ENCODE measurements at regions not wholly inside any gene's neighbourhood (a gene's known extent, or its start where the extent isn't known, plus 50 kb on each side); places are given as distances from the start of the nearest gene placed in this dataset.

DNA sequence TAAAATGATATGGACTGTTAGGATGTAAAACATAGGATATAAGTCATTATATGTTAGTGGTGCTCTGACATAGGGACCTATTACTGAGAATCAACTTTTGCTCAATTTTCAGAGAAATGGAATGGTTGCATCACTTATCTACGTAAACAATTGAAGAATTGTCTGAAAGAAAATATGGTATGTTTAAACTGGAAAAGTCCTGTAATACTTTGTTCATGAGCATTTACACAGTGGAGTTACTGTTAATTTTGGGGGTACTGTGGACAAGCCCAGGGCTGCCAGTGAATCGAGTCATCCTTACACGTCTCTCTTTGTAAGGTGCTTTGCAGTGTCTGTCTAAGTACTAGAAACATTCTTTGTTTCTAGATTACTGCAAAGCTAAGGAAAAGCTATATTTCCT is 152.0 kb downstream of the ZNF22 start:
- WGBS (ENCODE audit: missing lambda C conversion rate) = 25% methylated on average over 3 of the region's 3 CpGs

DNA sequence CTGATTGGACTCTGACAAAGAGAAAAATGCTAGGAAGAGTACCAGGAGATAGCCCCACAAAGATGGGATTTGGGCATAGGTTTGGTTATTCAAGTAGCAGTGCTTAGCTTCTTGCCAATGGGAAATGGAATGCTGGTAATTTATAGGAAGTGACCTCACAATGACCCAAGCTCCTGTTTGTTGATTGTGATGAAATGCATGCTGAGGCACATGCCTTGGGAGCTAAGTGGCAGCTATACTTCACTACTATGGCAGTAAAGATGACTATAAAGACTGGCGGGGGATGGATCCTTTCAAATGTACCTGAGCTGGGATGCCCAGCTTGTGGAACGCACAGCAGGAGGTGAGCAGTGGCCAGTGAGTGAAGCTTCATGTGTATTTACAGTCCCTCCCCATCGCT is 153.8 kb downstream of the ZNF22 start:
- Histone ChIP-seq H3K4me1 (no peaks in the 10 kb centered on the region), H3K27ac (no peak overlapping the region), H3K4me3 (no peak overlapping the region), H3K9me3 (no peaks in the 10 kb centered on the region), H3K4me2 (no peak overlapping the region)
- POLR2A ChIA-PET = interaction anchor here (0.6 kb wide), 1 partner anchor 1758 kb away, joined by 3 read pairs; no protein-coding TSS in a partner anchor
- CTCF ChIA-PET = no interaction called here
- DNase-seq (ENCODE audit: low read depth in 1 of 2, low spot score in 1 of 2) (no peak), ATAC-seq (no peak), FAIRE-seq (no peak)
- TF ChIP-seq JUNB (IDR thresholded peaks at IDR 0.05) (no peak), ZNF302 (CRISPR knock-in tag; IDR thresholded peaks at IDR 0.05) (no peak), POLR2A (IDR thresholded peaks at IDR 0.05; ENCODE audit: low read length) (no peak), SMC3 (IDR thresholded peaks at IDR 0.05) (no peak), FOSB (CRISPR knock-in tag; IDR thresholded peaks at IDR 0.05) (no peak), CHD2 (IDR thresholded peaks at IDR 0.05; ENCODE audit: low read length, partially characterized antibody) (no peak), TFCP2L1 (CRISPR knock-in tag; IDR thresholded peaks at IDR 0.05) (no peak), CBX8 (IDR thresholded peaks at IDR 0.05) (no peak)
- TF ChIP-seq, protein P1, sequence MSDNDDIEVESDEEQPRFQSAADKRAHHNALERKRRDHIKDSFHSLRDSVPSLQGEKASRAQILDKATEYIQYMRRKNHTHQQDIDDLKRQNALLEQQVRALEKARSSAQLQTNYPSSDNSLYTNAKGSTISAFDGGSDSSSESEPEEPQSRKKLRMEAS (IDR thresholded peaks at IDR 0.05) = no peak
- WGBS (ENCODE audit: missing lambda C conversion rate) = 11% methylated on average over 3 of the region's 3 CpGs

More for the DNA sequence above, 152.0 kb downstream of the ZNF22 start:
- Histone ChIP-seq H3K4me3 (no peak overlapping the region), H3K9me3 (no peaks in the 10 kb centered on the region), H3K4me1 (no peaks in the 10 kb centered on the region), H3K27ac (no peak overlapping the region), H3K4me2 (no peak overlapping the region)
- FAIRE-seq = no peak
- TF ChIP-seq PHF8 (IDR thresholded peaks at IDR 0.05; ENCODE audit: borderline replicate concordance, low read depth) (no peak), ZSCAN20 (CRISPR knock-in tag; IDR thresholded peaks at IDR 0.05) (no peak), ZFP36 (IDR thresholded peaks at IDR 0.05; ENCODE audit: borderline replicate concordance, partially characterized antibody) (no peak), SMC3 (IDR thresholded peaks at IDR 0.05) (no peak), MAFK (IDR thresholded peaks at IDR 0.05; ENCODE audit: partially characterized antibody) (no peak), ESRRA (IDR thresholded peaks at IDR 0.05; ENCODE audit: borderline replicate concordance, low read length) (no peak), HOXB5 (CRISPR knock-in tag; IDR thresholded peaks at IDR 0.05) (no peak), ZNF302 (CRISPR knock-in tag; IDR thresholded peaks at IDR 0.05) (no peak), TP53 (CRISPR knock-in tag; IDR thresholded peaks at IDR 0.05) (no peak), TFCP2L1 (CRISPR knock-in tag; IDR thresholded peaks at IDR 0.05) (no peak), BHLHE40 (IDR thresholded peaks at IDR 0.05; ENCODE audit: low read depth, low read length) (no peak), KDM5A (IDR thresholded peaks at IDR 0.05) (no peak), CHD4 (IDR thresholded peaks at IDR 0.05; ENCODE audit: borderline replicate concordance) (no peak), MYC (IDR thresholded peaks at IDR 0.05; ENCODE audit: borderline replicate concordance, low read length) (no peak), POLR2AphosphoS2 (conservative IDR thresholded peaks at IDR 0.05; ENCODE audit: low read length) (no peak), FOXS1 (CRISPR knock-in tag; IDR thresholded peaks at IDR 0.05) (no peak), RNF2 (IDR thresholded peaks at IDR 0.05; ENCODE audit: borderline replicate concordance, low read depth) (no peak), KDM1A (IDR thresholded peaks at IDR 0.05; ENCODE audit: low read depth) (no peak)
- TF ChIP-seq, protein P2, sequence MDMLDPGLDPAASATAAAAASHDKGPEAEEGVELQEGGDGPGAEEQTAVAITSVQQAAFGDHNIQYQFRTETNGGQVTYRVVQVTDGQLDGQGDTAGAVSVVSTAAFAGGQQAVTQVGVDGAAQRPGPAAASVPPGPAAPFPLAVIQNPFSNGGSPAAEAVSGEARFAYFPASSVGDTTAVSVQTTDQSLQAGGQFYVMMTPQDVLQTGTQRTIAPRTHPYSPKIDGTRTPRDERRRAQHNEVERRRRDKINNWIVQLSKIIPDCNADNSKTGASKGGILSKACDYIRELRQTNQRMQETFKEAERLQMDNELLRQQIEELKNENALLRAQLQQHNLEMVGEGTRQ (IDR thresholded peaks at IDR 0.05) = no peak
- TF ChIP-seq, protein P3, sequence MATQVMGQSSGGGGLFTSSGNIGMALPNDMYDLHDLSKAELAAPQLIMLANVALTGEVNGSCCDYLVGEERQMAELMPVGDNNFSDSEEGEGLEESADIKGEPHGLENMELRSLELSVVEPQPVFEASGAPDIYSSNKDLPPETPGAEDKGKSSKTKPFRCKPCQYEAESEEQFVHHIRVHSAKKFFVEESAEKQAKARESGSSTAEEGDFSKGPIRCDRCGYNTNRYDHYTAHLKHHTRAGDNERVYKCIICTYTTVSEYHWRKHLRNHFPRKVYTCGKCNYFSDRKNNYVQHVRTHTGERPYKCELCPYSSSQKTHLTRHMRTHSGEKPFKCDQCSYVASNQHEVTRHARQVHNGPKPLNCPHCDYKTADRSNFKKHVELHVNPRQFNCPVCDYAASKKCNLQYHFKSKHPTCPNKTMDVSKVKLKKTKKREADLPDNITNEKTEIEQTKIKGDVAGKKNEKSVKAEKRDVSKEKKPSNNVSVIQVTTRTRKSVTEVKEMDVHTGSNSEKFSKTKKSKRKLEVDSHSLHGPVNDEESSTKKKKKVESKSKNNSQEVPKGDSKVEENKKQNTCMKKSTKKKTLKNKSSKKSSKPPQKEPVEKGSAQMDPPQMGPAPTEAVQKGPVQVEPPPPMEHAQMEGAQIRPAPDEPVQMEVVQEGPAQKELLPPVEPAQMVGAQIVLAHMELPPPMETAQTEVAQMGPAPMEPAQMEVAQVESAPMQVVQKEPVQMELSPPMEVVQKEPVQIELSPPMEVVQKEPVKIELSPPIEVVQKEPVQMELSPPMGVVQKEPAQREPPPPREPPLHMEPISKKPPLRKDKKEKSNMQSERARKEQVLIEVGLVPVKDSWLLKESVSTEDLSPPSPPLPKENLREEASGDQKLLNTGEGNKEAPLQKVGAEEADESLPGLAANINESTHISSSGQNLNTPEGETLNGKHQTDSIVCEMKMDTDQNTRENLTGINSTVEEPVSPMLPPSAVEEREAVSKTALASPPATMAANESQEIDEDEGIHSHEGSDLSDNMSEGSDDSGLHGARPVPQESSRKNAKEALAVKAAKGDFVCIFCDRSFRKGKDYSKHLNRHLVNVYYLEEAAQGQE (IDR thresholded peaks at IDR 0.05) = no peak
- ATAC-seq = no peak
- no peak for DNase-seq (ENCODE audit: low read depth in 1 of 2, low spot score in 1 of 2)
- CTCF ChIA-PET = no interaction called here
- POLR2A ChIA-PET = no interaction called here

Measured in A549 (cell line).